Thoracic aorta (tissue), 2 donors: ENCODE measurements at regions not wholly inside any gene's neighbourhood (a gene's known extent, or its start where the extent isn't known, plus 50 kb on each side); places are given as distances from the start of the nearest gene placed in this dataset.
"Not testable (repeated sequence)": the region's sequence is repeated elsewhere in the genome, so short reads cannot be mapped to it uniquely, and the experiment has no call there.

Source experiments
- ATAC-seq: fragments of 150-250 bp; one replicate; pipeline ENCODE4 v1.8.0; 2017; ENCODE audit warnings: low read depth; ENCODE audit not compliant: insufficient number of reproducible peaks, low FRiP score
- DNase-seq: peaks from one replicate; pipeline ENCODE4 v3.0.0-alpha.2; 2020; ENCODE audit warnings: low spot score
- H3K27ac ChIP-seq, 2 donors: fragments of 200-600 bp; sonication (generic); 1 replicate in 1 of 2; 2 replicates in 1 of 2; pipeline ENCODE4 v1.5.1; 2016; ENCODE audit warnings: mild to moderate bottlenecking in 2 of 2, moderate library complexity in 2 of 2
- H3K27me3 ChIP-seq: fragments of 200-600 bp; sonication (generic); replicated peaks from 2 replicates; pipeline ENCODE4 v1.6.0; 2016; ENCODE audit warnings: mild to moderate bottlenecking; ENCODE audit not compliant: insufficient read depth
- H3K36me3 ChIP-seq: fragments of 200-600 bp; sonication (generic); one replicate; pipeline ENCODE4 v1.5.1; 2016
- H3K4me1 ChIP-seq, 2 donors: fragments of 200-600 bp; sonication (generic); 1 replicate in 1 of 2; 2 replicates in 1 of 2; pipeline versions ENCODE4 v1.5.1 to v1.6.0; 2016; ENCODE audit warnings: low read depth in 2 of 2, mild to moderate bottlenecking in 1 of 2; ENCODE audit not compliant: control insufficient read depth in 1 of 2
- H3K4me3 ChIP-seq: fragments of 200-600 bp; sonication (generic); 2 replicates; pipeline ENCODE4 v1.5.1; 2016; ENCODE audit warnings: mild to moderate bottlenecking
- H3K9me3 ChIP-seq: fragments of 200-600 bp; sonication (generic); 2 replicates; pipeline ENCODE4 v1.5.1; 2016
- CTCF ChIP-seq: fragments of 200-600 bp; sonication (generic); IDR thresholded peaks from one replicate; pipeline ENCODE4 v1.5.1; 2019; ENCODE audit warnings: antibody characterized with exemption

DNA sequence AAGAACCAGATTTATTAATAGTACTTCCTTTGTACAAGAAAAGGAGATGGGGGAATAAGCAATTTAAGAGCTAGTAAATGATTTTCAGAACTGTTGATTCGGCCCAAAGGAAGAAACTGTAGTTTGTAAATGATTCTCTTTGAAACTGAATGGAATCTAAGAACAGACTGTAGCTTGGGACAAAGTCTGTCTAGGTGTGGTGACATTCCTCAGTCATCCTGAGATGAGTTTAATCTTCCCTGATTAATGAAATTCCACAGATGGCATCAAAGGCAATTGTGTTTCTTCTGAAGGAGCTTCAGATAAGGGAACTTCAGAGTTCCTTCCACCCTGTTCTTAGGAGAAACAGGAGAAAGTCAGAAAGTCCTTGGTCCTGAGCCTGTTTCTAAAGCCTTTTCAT lies 2095.9 kb downstream of the LRRC4C start:
- no peak for DNase-seq
- Histone ChIP-seq H3K9me3 (no peaks in the 10 kb centered on the region), H3K36me3 (no peaks in the 10 kb centered on the region), H3K4me1 (no peaks in the 10 kb centered on the region), H3K4me3 (no peak overlapping the region), H3K27me3 (no peaks in the 10 kb centered on the region), H3K27ac (no peak overlapping the region)
- no peak for TF ChIP-seq CTCF
- no peak for ATAC-seq

- ATAC-seq (no peak), DNase-seq (no peak)
- Histone ChIP-seq H3K4me1 (no peaks in the 10 kb centered on the region), H3K27me3 (no peaks in the 10 kb centered on the region), H3K36me3 (no peaks in the 10 kb centered on the region), H3K9me3 (no peaks in the 10 kb centered on the region), H3K27ac (no peak overlapping the region), H3K4me3 (no peak overlapping the region)
- no peak for TF ChIP-seq CTCF
These were observed 2097.9 kb downstream of the LRRC4C start for GRCh38 chr11:39361557-39361956.

- DNase-seq (no peak), ATAC-seq (no peak)
- Histone ChIP-seq H3K4me3 (no peak overlapping the region), H3K36me3 (no peaks in the 10 kb centered on the region), H3K4me1 (no peaks in the 10 kb centered on the region), H3K9me3 (no peaks in the 10 kb centered on the region), H3K27me3 (no peaks in the 10 kb centered on the region), H3K27ac (no peak overlapping the region)
- no peak for TF ChIP-seq CTCF
These were observed 2113.5 kb downstream of the LRRC4C start for GRCh38 chr11:39345834-39346442.

- no peaks in the 10 kb centered on the region for H3K4me1 ChIP-seq
- no peaks in the 10 kb centered on the region for H3K9me3 ChIP-seq
- DNase-seq (no peak), ATAC-seq (no peak)
- no peak overlapping the region for H3K4me3 ChIP-seq
- no peak for TF ChIP-seq CTCF
- no peaks in the 10 kb centered on the region for H3K36me3 ChIP-seq
- no peaks in the 10 kb centered on the region for H3K27me3 ChIP-seq
- H3K27ac ChIP-seq: no peak overlapping the region
These were observed 2118.0 kb downstream of the LRRC4C start for GRCh38 chr11:39341461-39341860.

GRCh38 chr11:39333006-39333405 lies 2126.4 kb downstream of the LRRC4C start:
- not testable (repeated sequence) for H3K27ac ChIP-seq, DNase-seq, H3K36me3 ChIP-seq, H3K9me3 ChIP-seq, H3K27me3 ChIP-seq, ATAC-seq, H3K4me1 ChIP-seq, H3K4me3 ChIP-seq

DNA sequence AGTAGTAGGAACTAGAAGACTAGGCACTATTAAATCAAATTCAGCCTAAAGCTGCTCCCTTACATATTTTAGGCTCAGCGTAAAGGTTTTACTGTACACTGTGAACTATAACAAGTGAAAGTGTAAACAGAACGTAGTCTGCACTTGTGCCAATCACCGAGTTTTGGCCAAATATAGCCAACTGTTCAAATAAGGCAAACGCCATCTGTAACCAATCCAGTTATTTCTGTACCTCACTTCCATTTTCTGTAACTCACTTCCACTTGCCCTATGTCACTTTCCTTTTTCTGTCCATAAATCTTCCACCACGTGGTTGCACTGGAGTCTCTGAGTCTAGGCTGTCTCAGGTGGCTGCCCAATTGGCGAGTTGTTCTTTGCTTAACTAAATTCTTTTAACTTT lies 2132.2 kb downstream of the LRRC4C start:
- DNase-seq (no peak), ATAC-seq (no peak)
- no peak overlapping the region for H3K27ac ChIP-seq
- TF ChIP-seq CTCF: no peak
- H3K9me3 ChIP-seq: no peaks in the 10 kb centered on the region
- no peaks in the 10 kb centered on the region for H3K27me3 ChIP-seq
- H3K4me1 ChIP-seq: no peaks in the 10 kb centered on the region
- H3K4me3 ChIP-seq: no peak overlapping the region
- no peaks in the 10 kb centered on the region for H3K36me3 ChIP-seq

DNA sequence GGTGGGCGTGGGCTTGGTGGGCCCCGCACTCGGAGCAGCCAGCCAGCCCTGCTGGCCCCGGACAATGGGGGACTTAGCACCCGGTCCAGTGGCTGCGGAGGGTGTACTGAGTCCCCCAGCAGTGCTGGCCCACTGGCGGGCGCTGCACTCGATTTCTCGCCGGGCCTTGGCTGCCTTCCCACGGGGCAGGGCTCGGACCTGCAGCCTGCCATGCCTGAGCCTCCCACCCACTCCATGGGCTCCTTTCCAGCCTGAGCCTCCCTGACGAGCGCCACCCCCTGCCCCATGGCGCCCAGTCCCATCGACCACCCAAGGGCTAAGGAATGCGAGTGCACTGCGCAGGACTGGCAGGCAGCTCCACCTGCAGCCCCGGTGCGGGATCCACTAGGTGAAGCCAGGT lies 2147.6 kb downstream of the LRRC4C start:
- H3K36me3 ChIP-seq, H3K4me1 ChIP-seq, H3K27ac ChIP-seq, ATAC-seq, H3K27me3 ChIP-seq, H3K9me3 ChIP-seq, H3K4me3 ChIP-seq, DNase-seq: not testable (repeated sequence)
